Mucosa of stomach (tissue), 1 donor: ENCODE measurements at regions not wholly inside any gene's neighbourhood (a gene's known extent, or its start where the extent isn't known, plus 50 kb on each side); places are given as distances from the start of the nearest gene placed in this dataset.

Experiments used
- H3K27me3 ChIP-seq: one replicate; pipeline ENCODE4 v1.7.0; 2013; ENCODE audit warnings: mild to moderate bottlenecking, low read length; ENCODE audit not compliant: control insufficient read depth, insufficient read depth
- H3K36me3 ChIP-seq: one replicate; pipeline ENCODE4 v1.7.0; 2013; ENCODE audit warnings: low read length; ENCODE audit not compliant: control insufficient read depth, insufficient read depth
- H3K4me1 ChIP-seq: one replicate; pipeline ENCODE4 v1.7.0; 2013; ENCODE audit warnings: mild to moderate bottlenecking, low read length; ENCODE audit not compliant: control insufficient read depth, insufficient read depth
- H3K4me3 ChIP-seq: one replicate; pipeline ENCODE4 v1.7.0; 2013; ENCODE audit warnings: low read length
- H3K9ac ChIP-seq: one replicate; pipeline ENCODE4 v1.7.0; 2013; ENCODE audit warnings: mild to moderate bottlenecking, low read length, moderate library complexity
- H3K9me3 ChIP-seq: one replicate; pipeline ENCODE4 v1.7.0; 2013; ENCODE audit warnings: mild to moderate bottlenecking, low read length, moderate library complexity; ENCODE audit not compliant: control insufficient read depth
- donor health status: Pancreatic carcinoma.

GRCh38 chr18:78732273-78733210 lies 247.1 kb upstream of the SALL3 start:
- H3K36me3 ChIP-seq: no peaks in the 10 kb centered on the region
- H3K4me1 ChIP-seq: no peaks in the 10 kb centered on the region
- H3K4me3 ChIP-seq: no peak overlapping the region
- no peak overlapping the region for H3K9ac ChIP-seq
- H3K9me3 ChIP-seq: no peaks in the 10 kb centered on the region
- H3K27me3 ChIP-seq: no peaks in the 10 kb centered on the region

DNA sequence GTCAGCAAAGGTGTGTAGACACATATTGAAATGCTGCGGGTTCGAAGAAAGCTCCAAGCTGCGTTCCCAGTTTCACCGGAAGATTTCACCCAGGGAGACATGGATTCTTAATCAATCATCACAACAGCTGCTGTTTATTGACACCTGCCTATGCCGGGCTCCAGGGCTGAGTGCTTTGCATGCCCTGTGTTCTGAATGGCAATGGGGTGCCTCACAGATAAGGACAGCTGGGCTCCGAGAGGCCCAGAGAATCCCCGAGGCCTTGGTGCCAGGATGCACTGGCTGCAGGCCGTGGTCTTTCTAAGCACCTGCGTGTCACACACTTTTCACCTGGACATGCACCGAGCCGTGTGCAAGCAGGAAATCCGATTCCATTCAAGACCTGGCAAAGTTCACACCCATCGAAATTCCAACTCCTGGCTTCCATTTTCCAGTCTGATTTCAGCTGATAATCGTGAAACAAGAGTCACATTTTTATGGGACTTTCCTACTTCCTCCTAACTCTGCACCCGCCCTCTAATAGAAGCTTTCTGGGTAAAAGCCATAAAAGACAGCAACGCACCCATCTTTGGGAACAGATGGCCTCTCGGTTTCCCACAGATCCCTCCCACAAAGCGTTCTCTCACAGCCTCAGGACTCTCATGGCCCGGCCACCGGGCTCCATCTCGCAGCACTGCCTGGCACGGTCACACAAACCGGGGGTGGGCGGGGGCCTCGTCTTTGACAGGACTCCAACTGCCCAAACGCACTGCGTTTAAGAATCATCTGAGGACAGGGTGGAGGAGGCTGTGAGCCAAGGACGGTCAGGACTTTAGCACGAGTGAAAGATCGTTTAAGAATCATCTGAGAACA lies 245.6 kb upstream of the SALL3 start:
- Histone ChIP-seq H3K9ac (no peak overlapping the region), H3K36me3 (no peaks in the 10 kb centered on the region)

GRCh38 chr18:78734614-78734945 lies 245.0 kb upstream of the SALL3 start:
- H3K27me3 ChIP-seq: peaks cover 3% of the 10 kb centered on the region
- no peaks in the 10 kb centered on the region for H3K4me1 ChIP-seq
- H3K9ac ChIP-seq: no peak overlapping the region
- H3K36me3 ChIP-seq: no peaks in the 10 kb centered on the region
- H3K4me3 ChIP-seq: no peak overlapping the region
- no peaks in the 10 kb centered on the region for H3K9me3 ChIP-seq

More for the DNA sequence above, 245.6 kb upstream of the SALL3 start:
- H3K4me1 ChIP-seq: no peaks in the 10 kb centered on the region
- H3K4me3 ChIP-seq: no peak overlapping the region
- H3K27me3 ChIP-seq: peaks cover 3% of the 10 kb centered on the region
- no peaks in the 10 kb centered on the region for H3K9me3 ChIP-seq

GRCh38 chr18:78735131-78736014 lies 244.2 kb upstream of the SALL3 start:
- H3K27me3 ChIP-seq: peaks cover 3% of the 10 kb centered on the region
- H3K9ac ChIP-seq: no peak overlapping the region
- H3K9me3 ChIP-seq: no peaks in the 10 kb centered on the region
- H3K36me3 ChIP-seq: no peaks in the 10 kb centered on the region
- no peak overlapping the region for H3K4me3 ChIP-seq
- no peaks in the 10 kb centered on the region for H3K4me1 ChIP-seq

DNA sequence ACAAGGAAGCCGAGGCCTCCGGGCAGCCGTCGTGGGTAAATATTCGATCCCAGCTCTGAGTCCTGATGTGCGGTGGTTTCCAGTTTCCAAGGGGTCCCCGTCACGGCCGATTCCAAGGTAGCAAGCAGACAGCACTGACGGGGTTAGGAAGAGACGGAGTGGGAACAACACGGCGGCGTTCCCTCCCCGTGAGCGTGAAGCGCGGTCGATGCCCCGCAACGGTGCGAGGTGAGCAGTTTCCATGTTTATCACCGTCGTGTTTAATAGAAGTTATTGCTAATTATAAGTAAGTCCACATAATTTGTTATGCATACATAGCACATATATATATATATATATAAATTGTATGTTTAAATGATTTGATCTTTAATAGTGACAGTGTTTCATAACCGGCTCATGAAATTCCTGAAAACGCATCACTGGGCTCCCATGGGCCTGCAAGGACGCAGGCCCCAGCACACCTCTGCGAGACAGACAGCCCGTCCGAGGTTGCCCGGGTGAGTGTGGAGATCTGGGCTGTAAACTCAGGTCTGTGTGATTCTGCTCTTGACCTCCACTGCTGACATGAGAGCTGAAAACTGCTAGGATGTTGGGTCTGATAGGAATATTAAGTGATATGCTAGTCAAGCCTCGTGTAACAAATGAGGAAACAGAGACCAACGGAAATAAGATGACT lies 243.5 kb upstream of the SALL3 start:
- Histone ChIP-seq H3K27me3 (peaks cover 3% of the 10 kb centered on the region), H3K4me1 (no peaks in the 10 kb centered on the region), H3K4me3 (no peak overlapping the region), H3K9me3 (no peaks in the 10 kb centered on the region), H3K9ac (no peak overlapping the region), H3K36me3 (no peaks in the 10 kb centered on the region)

DNA sequence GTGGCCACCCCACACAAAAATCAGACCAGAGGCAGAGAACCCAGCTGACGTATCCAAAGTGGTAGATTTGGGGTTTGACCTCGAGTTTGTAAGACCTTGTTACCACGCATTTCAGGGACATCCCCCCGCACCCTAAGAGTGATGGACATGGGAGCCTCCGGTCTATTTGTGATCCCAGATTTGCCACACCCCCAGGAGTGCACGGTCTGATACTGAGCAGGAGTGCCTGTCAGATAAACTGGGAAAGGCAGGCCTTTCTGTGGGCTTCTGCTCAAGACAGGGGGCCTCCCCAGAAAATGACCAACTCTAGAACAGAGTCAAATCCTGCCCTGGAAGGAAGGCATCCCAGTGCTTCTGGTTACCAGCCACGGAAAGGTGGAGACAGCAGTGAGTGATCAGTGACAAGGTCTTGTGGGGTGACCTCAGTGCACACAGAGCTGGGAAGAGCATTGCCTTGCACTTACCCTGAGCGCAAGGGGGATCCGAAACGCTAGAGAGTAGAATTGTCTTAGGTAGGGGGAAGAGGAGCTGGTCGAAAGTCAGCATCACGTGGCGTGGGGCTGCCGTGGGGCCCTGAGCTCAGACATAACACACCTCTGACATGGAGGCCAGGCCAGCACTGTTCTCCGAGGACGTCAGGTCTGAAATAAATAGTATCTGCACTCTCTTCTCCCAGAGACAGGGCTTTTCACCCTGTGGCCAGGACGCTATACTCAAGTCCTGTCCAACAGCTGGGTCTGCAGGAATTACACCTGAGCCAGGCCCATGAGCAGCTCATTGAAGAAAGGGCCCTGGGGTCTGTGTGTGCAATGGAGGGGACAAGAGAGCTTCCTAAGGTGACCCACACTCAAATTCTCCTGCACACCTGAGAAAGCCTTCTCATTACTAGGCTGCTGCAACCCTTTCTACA lies 242.4 kb upstream of the SALL3 start:
- no peak overlapping the region for H3K4me3 ChIP-seq
- H3K4me1 ChIP-seq: no peaks in the 10 kb centered on the region
- peaks cover 3% of the 10 kb centered on the region for H3K27me3 ChIP-seq
- H3K9ac ChIP-seq: no peak overlapping the region
- H3K9me3 ChIP-seq: no peaks in the 10 kb centered on the region
- no peaks in the 10 kb centered on the region for H3K36me3 ChIP-seq

GRCh38 chr18:78738076-78738690 lies 241.4 kb upstream of the SALL3 start:
- H3K27me3 ChIP-seq: peaks cover 3% of the 10 kb centered on the region
- H3K4me3 ChIP-seq: no peak overlapping the region
- no peak overlapping the region for H3K9ac ChIP-seq
- no peaks in the 10 kb centered on the region for H3K36me3 ChIP-seq
- no peaks in the 10 kb centered on the region for H3K4me1 ChIP-seq
- no peaks in the 10 kb centered on the region for H3K9me3 ChIP-seq

- H3K4me1 ChIP-seq: no peaks in the 10 kb centered on the region
- H3K4me3 ChIP-seq: no peak overlapping the region
- no peaks in the 10 kb centered on the region for H3K9me3 ChIP-seq
- no peaks in the 10 kb centered on the region for H3K36me3 ChIP-seq
- peaks cover 3% of the 10 kb centered on the region for H3K27me3 ChIP-seq
- H3K9ac ChIP-seq: no peak overlapping the region
These were observed 240.5 kb upstream of the SALL3 start for GRCh38 chr18:78739115-78739514.

DNA sequence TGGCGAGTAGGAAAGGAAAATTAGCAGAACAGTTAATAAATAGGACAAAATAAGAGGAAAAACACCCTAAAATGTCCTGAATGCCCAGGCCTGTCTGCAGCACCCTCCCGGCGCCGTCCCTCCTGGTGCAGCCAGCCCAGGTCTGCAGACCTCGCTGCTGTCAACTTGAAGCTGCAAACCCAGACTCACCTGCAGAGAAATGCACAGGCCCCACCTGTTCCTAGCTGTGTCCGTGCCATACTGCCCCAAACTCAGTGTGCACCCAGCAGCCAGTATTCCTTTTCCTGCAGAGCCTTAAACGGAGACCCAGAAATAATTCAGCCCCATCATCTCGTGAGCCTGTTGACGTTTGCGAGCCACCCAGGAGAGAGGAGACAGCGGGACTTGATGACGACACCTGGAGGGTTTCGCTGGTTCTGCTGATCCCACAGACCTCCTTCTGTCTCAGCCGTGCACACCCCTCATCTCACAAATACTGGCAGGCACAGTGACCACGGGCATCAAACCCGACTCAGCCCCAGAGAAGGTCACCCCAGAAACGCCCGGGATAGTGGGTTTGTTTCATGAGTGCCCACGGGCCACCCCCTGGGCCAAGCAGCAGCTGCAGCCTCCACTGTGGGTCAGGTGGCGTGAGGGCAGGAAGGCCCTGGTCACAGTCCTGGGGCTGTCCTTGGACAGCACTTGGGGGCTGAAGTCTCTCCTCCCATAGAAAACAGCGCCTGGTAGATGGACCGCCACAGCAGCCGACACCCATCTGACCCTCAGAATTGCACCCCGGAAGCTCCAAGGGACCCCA lies 239.5 kb upstream of the SALL3 start:
- peaks cover 3% of the 10 kb centered on the region for H3K27me3 ChIP-seq
- no peak overlapping the region for H3K4me3 ChIP-seq
- no peaks in the 10 kb centered on the region for H3K4me1 ChIP-seq

GRCh38 chr18:78740876-78741275 lies 238.7 kb upstream of the SALL3 start:
- Histone ChIP-seq H3K36me3 (no peaks in the 10 kb centered on the region), H3K4me3 (no peak overlapping the region), H3K9ac (no peak overlapping the region), H3K9me3 (no peaks in the 10 kb centered on the region), H3K4me1 (no peaks in the 10 kb centered on the region), H3K27me3 (peaks cover 3% of the 10 kb centered on the region)

More for the DNA sequence above, 239.5 kb upstream of the SALL3 start:
- Histone ChIP-seq H3K9me3 (no peaks in the 10 kb centered on the region), H3K9ac (no peak overlapping the region), H3K36me3 (no peaks in the 10 kb centered on the region)
